ENCODE measurements at regions not wholly inside any gene's neighbourhood (a gene's known extent, or its start where the extent isn't known, plus 50 kb on each side); places are given as distances from the start of the nearest gene placed in this dataset.

- TF ChIP-seq CTCF (IDR thresholded peaks at IDR 0.05; ENCODE audit: low read length) (no peak), EZH2 (IDR thresholded peaks at IDR 0.05; ENCODE audit: borderline replicate concordance, low read length) (no peak)
These were observed 152.6 kb upstream of the HDDC2 start for GRCh38 chr6:125454351-125454750.

All from OCI-LY1 (cell line).